ENCODE measurements at regions not wholly inside any gene's neighbourhood (a gene's known extent, or its start where the extent isn't known, plus 50 kb on each side); places are given as distances from the start of the nearest gene placed in this dataset.

GRCh38 chrX:103158317-103158621, 56.6 kb upstream of the BEX4 start:
- DNase-seq (ENCODE audit: low spot score in 2 of 2) (no peak), ATAC-seq (no peak)
- no peaks in the 10 kb centered on the region for H3K36me3 Mint-ChIP-seq
- no peaks in the 10 kb centered on the region for H3K9me3 Mint-ChIP-seq
- H3K27ac Mint-ChIP-seq: no peak overlapping the region

GRCh38 chrX:103157496-103158316, 57.2 kb upstream of the BEX4 start:
- ATAC-seq: no peak
- Mint-ChIP-seq H3K27ac (no peak overlapping the region), H3K9me3 (no peaks in the 10 kb centered on the region), H3K36me3 (no peaks in the 10 kb centered on the region)
- DNase-seq (ENCODE audit: low spot score in 2 of 2): peak in 1 of 2 donors; percentile 11

DNA sequence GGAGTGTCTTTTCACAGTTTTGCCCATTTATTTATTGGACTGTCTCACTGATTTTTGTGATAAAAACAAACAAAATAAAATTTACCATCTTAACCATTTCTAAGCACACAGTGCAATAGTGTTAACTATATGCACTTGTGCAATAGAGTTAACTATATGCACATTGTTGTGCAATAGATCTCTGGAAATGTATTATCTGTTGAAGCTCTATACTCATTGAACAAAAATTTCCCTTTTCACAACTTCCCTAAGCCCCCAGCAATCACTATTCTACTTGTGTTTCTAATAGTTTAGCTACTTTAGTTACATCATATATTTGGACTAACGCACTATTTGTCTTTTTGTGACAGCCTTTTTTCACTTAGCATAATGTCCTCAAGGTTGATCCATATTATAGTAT, 59.7 kb upstream of the BEX4 start:
- no peaks in the 10 kb centered on the region for H3K9me3 Mint-ChIP-seq
- no peak overlapping the region for H3K27ac Mint-ChIP-seq
- no peaks in the 10 kb centered on the region for H3K36me3 Mint-ChIP-seq
- ATAC-seq: no peak
- DNase-seq (ENCODE audit: low spot score in 2 of 2): no peak

GRCh38 chrX:103153661-103154060, 60.7 kb upstream of the NXF3 start:
- Mint-ChIP-seq H3K9me3 (no peaks in the 10 kb centered on the region), H3K36me3 (no peaks in the 10 kb centered on the region), H3K27ac (no peak overlapping the region)
- ATAC-seq (no peak), DNase-seq (ENCODE audit: low spot score in 2 of 2) (no peak)

DNA sequence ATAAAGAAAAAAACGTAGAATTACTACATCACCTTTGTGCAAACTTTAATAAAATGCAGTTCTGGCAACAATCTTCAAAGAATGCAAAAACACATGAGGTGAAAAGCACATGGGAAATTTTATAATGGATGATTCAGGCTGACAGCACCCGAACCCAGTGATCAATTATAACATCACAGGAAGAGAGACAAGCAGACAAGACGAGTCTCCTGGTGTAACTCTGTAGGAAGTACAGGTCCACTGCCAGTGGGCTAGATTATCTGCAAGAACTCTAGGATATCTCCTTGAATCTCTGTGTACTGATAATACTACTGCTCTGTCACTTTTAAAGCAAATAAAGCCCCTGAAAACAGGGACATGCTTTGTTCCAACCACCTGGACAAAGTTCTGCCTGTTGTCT, 58.9 kb upstream of the NXF3 start:
- Mint-ChIP-seq H3K9me3 (no peaks in the 10 kb centered on the region), H3K36me3 (no peaks in the 10 kb centered on the region), H3K27ac (peak overlapping the region in 1 of 2 donors; percentile 74)
- no peak for ATAC-seq
- no peak for DNase-seq (ENCODE audit: low spot score in 2 of 2)

DNA sequence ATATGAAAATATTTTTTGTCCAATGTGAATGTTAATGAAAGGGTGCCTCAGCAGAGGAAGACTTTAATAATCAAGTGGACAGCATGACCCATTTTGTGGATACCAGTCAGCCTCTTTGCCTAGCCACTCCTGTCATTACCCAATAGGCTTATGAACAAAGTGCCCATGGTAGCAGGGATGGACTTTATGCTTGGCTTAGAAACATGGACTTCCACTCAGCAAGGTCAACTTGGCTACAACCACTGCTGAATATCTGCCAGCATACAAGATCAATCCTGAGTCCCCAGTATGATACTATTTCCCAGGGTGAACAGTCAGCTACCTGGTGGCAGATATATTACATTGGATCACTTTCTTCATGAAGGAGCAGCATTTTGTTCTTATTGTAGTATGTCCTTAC, 56.7 kb upstream of the NXF3 start:
- Mint-ChIP-seq H3K27ac (no peak overlapping the region), H3K36me3 (no peaks in the 10 kb centered on the region), H3K9me3 (no peaks in the 10 kb centered on the region)
- no peak for DNase-seq (ENCODE audit: low spot score in 2 of 2)
- no peak for ATAC-seq

GRCh38 chrX:103148075-103148474, 55.1 kb upstream of the NXF3 start:
- Mint-ChIP-seq H3K27ac (no peak overlapping the region), H3K36me3 (no peaks in the 10 kb centered on the region), H3K9me3 (no peaks in the 10 kb centered on the region)
- ATAC-seq: no peak
- no peak for DNase-seq (ENCODE audit: low spot score in 2 of 2)
